ENCODE measurements at regions not wholly inside any gene's neighbourhood (a gene's known extent, or its start where the extent isn't known, plus 50 kb on each side); places are given as distances from the start of the nearest gene placed in this dataset.

DNA sequence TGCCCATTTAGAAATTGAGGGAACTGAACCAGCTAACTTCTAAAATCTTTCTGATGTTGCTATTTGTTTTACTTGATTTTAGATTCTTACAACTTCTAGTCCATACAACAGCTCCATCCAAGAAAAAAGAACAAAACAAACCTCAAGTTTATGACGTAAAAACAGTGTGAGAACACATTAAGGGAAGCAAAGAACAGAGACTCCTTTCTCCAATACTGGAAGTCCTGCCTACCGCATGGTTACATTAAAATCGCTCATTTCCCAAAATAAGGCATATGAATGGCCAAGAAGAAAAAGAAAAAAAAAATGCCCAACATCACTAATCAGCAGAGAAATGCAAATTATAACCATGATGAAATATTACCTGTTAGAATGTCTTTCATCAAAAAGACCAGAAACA, 110.0 kb downstream of the TRIB2 start:
- no peak for DNase-seq
- intact Hi-C loops (cut with DNase I): no loop called here

- DNase-seq: no peak
- intact Hi-C loops (cut with DNase I): no loop called here
Observed at GRCh38 chr2:12827721-12828120, 111.0 kb downstream of the TRIB2 start.

- no peak for DNase-seq
- intact Hi-C loops (cut with DNase I): no loop called here
Observed at GRCh38 chr2:12828980-12829379, 112.2 kb downstream of the TRIB2 start.

GRCh38 chr2:12831016-12831415, 114.3 kb downstream of the TRIB2 start:
- intact Hi-C loops (cut with DNase I): no loop called here
- DNase-seq: no peak

DNA sequence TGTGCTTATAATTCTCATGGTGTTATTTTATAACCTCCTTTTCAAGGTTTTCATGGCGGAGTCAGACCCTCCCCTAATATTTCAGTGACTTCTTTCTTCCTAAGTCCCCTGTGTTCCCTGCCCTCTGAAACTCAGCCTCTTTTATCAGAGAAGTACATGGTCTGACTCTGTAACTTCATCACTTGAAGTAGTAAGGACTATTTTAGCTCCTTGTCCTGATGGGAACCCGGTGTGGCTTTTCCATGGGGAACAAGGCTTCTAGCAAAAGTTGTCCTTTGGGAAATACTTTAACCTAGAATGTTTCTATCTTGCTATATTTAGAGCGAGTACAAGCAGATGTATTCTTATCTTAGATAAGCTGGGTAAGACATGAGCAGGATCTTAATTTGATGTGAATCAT, 117.5 kb downstream of the TRIB2 start:
- intact Hi-C loops (cut with DNase I): no loop called here

DNA sequence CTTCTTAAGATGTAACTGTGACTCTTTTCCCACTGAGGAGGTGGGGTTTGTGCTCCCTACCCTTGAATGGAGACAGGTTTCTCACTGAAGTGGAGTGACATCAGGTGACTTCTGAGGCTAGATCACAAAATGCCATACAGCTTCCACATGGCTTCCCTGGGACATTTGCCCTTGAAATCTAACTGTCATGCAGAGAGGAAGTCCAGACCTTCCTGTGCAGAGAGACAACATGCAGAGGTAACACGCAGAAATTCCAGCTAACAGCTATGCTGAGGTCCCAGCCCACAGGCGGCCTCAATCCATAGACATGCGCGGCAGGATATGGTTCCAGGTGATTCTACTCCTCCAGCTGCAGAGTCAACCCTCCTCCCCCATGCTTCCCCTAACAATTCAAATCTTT, 119.0 kb downstream of the TRIB2 start:
- no peak for DNase-seq
- intact Hi-C loops (cut with DNase I): no loop called here

More for the DNA sequence above, 117.5 kb downstream of the TRIB2 start:
- DNase-seq: no peak

DNA sequence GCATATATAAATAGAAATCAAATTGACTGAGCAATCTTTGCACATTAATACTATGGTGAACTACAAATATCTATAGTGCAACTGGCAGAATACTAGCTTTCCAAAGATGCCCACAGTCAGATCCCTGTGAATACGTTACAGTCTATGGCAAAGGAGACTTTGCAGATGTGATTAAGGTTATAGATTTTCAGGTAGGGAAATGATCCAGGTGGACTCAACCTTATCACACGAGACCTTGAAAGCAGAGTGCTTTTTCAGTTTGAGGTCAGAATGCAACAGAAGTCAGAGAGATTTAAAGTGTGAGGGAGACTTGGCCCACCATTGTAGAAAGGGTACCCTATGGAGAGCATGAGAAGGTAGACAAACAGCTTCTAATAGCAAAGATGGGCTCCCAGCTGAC, 122.6 kb downstream of the TRIB2 start:
- intact Hi-C loops (cut with DNase I): no loop called here
- no peak for DNase-seq

GRCh38 chr2:12841021-12841420, 124.3 kb downstream of the TRIB2 start:
- intact Hi-C loops (cut with DNase I): no loop called here
- no peak for DNase-seq

DNA sequence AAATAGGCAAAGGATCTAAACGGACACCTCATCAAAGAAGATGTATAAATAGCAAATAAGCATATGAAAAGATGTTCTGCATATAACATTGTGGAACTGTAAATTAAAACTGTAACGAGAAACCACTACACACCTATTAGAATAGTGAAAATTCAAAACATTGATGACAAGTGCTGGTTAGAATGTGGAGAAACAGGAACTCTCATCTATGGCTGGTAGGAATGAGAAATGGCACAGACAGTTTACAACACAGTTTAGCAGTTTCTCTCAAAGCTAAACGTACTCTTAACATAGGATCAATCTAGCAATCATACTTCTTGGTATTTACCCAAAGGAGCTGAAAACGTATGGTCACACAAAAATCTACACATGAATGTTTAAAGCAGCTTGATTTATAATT, 126.2 kb downstream of the TRIB2 start:
- no peak for DNase-seq
- intact Hi-C loops (cut with DNase I): no loop called here

- intact Hi-C loops (cut with DNase I): no loop called here
- peak in 4 of 10 donors; percentile 11 to 78 (median 20) for DNase-seq
Observed at GRCh38 chr2:12844511-12844910, 127.8 kb downstream of the TRIB2 start.

- intact Hi-C loops (cut with DNase I): no loop called here
- DNase-seq: peak in 8 of 10 donors; percentile 15 to 91 (median 46)
Observed at GRCh38 chr2:12847694-12848575, 131.2 kb downstream of the TRIB2 start.

DNA sequence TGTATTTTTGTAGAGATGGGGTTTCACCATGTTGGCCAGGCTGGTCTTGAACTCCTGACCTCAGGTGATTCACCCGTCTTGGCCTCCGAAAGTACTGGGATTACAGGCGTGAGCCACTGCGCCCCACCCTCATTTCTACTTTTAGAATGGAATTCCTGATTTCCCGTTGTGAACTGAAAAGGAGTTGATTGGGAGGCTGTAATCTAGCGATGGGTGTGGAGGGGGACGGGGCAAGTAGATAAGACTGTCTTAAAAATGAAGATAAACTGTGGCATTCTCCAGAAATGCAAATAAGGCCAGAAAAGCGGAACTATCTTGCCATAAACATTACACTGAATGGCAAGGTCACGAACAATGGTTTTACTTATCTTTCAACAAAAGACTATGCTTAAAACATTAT, 135.4 kb downstream of the TRIB2 start:
- intact Hi-C loops (cut with DNase I): no loop called here
- no peak for DNase-seq

DNA sequence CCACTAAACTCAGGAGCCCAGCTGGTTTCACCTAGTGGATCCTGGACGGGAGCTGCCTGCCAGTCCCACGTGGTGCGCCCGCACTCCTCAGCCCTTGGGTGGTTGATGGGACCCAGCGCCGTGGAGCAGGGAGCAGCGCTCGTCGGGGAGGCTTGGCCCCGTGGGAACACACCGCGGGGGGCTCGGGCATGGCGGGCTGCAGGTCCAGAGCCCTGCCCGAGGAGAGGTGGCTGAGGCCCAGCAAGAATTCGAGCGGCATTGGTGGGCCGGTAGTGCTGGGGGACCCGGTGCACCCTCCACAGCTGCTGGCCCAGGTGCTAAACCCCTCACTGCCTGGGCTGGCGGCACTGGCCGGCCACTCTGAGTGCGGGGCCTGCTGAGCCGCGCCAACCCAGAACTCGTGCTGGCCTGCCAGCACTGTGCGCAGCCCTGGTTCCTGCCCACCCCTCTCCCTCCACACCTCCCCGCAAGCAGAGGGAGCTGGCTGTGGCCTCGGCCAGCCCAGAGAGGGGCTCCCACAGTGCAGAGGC, 137.3 kb downstream of the TRIB2 start:
- intact Hi-C loops (cut with DNase I): no loop called here
- DNase-seq: peak in 2 of 10 donors; percentile 77 to 82

DNA sequence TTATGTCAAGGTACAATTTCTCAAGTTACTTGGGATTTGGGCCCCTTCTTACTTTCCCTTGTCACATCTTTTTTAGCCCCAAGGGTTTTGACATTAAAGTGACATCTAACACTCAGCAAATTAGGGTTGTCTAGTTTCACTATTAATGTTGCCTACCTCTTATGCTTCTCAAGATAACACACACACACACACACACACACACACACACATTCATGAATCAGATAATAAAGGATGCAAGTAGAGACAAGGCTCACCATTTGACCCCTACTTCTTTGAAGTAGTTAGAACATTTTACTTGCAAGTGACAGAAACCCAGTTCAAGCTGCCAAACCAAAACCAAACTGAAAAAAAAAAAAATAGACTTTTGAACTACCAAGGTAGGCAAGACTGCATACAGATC, 138.8 kb downstream of the TRIB2 start:
- no peak for DNase-seq
- intact Hi-C loops (cut with DNase I): no loop called here

DNA sequence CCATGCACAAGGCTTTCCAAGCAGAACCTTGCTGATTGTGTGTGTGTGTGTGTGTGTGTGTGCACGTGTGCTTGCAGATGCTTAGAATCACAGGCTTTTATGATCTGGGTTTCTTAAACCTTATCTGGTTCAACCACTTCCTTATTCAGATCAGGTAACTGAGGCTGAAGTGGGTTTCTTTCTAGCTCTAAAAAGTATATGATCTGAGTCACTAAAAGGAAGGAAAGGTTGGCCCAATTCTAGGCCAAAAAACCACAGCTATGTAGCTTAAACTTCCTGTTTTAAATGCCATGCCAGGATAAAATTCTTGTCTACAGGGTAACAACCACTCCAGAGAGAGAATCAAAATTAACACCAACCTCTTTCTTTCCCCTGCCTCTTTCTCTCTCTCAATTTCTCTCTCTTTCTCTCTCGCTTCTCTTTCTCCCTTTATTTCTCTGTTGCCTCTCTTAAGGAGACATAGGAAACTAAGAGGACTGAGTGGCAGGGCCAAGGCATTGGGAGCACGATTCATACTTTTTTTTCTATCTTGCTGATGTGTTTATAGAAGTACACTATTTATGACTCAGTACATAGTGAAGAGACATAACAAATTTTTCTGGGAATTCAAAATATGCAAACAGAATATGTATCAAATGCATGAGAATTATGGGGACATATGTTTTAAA, 140.3 kb downstream of the TRIB2 start:
- intact Hi-C loops (cut with DNase I): no loop called here
- no peak for DNase-seq

DNA sequence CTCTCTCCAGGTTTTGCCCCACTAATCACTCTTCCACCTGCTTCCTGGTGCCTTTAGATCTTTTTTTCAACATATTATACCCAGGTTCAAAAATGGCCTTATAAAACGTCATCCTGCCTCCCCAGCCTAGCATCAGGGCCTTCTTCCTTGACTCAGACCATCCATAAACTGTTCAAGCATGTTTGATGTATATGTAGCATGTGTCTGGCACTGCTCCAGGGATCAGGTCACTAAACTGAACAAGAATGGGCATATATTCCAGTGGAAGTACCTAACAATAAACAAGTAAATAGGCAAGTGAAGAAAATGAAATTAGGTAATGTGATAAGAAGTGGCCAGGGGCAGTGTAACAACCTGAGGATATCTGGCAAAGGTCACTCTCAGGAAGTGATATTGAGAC, 141.2 kb downstream of the TRIB2 start:
- intact Hi-C loops (cut with DNase I): no loop called here
- DNase-seq: no peak

- DNase-seq: no peak
- intact Hi-C loops (cut with DNase I): no loop called here
Observed at GRCh38 chr2:12858786-12859185, 142.1 kb downstream of the TRIB2 start.

DNA sequence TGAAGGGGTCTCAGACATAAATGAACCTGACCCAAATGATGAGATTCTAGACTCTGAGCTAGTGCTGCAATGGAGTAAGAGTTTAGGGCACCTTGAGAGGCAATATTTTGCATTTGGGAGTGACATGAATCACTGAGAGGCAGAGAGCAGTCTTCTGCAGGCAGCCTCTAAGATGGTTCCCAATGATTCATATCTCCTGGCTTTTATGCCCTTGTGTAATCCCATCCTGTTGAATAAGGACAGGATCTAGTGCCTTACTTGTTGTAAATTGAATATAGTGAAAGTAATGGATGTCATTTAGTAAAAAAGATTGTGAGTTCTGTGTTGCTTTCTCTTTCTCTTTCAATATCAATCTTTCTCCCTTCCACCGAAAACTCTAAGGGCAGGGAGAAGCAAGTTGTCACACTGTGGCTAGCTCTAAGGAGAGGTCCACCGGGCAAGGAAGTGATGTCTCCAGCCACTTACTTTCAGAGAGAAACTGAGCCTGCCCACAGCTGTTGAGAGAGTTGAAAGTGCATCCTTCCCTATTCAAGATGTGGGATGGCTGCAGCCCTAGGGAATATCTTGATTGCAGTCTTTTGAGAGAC, 144.7 kb downstream of the TRIB2 start:
- no peak for DNase-seq
- intact Hi-C loops (cut with DNase I): no loop called here

GRCh38 chr2:12862541-12862940, 145.8 kb downstream of the TRIB2 start:
- intact Hi-C loops (cut with DNase I): no loop called here
- no peak for DNase-seq

- no peak for DNase-seq
Observed at GRCh38 chr2:12863937-12864336, 147.2 kb downstream of the TRIB2 start.

GRCh38 chr2:12867631-12868287, 151.0 kb downstream of the TRIB2 start:
- intact Hi-C loops (cut with DNase I): no loop called here
- DNase-seq: no peak

More at GRCh38 chr2:12863937-12864336, 147.2 kb downstream of the TRIB2 start:
- intact Hi-C loops (cut with DNase I): no loop called here

All from posterior cingulate gyrus (tissue), 11 donors.